ENCODE measurements at regions not wholly inside any gene's neighbourhood (a gene's known extent, or its start where the extent isn't known, plus 50 kb on each side); places are given as distances from the start of the nearest gene placed in this dataset.

GRCh38 chr15:77748078-77749064 is 115.7 kb upstream of the LINGO1 start:
- TF ChIP-seq CTCF (IDR thresholded peaks at IDR 0.05) (no peak), POLR2AphosphoS5 (IDR thresholded peaks at IDR 0.05; ENCODE audit: low read depth, low read length) (no peak), REST (IDR thresholded peaks at IDR 0.05; ENCODE audit: insufficient read depth in 1 of 2, low read depth in 2 of 2, low read length in 1 of 2) (no peak), SIN3A (IDR thresholded peaks at IDR 0.05; ENCODE audit: borderline replicate concordance, insufficient read depth, low read depth, low read length) (no peak), TCF7L2 (IDR thresholded peaks at IDR 0.05; ENCODE audit: low read depth, low read length) (no peak)

Data from Panc1 (cell line).